ENCODE measurements at regions not wholly inside any gene's neighbourhood (a gene's known extent, or its start where the extent isn't known, plus 50 kb on each side); places are given as distances from the start of the nearest gene placed in this dataset.

- no peak for DNase-seq (ENCODE audit: low read depth)
- no peak for TF ChIP-seq CTCF (conservative IDR thresholded peaks at IDR 0.05; ENCODE audit: control insufficient read depth, insufficient read depth, low read depth, low read length)
- no peak overlapping the region for H3K4me3 ChIP-seq (ENCODE audit: control insufficient read depth, low read depth, low read length)
These were observed 242.4 kb upstream of the GOLIM4 start for GRCh38 chr3:168338161-168338560.

GRCh38 chr3:168336276-168336675, 240.6 kb upstream of the GOLIM4 start:
- no peak for DNase-seq (ENCODE audit: low read depth)

DNA sequence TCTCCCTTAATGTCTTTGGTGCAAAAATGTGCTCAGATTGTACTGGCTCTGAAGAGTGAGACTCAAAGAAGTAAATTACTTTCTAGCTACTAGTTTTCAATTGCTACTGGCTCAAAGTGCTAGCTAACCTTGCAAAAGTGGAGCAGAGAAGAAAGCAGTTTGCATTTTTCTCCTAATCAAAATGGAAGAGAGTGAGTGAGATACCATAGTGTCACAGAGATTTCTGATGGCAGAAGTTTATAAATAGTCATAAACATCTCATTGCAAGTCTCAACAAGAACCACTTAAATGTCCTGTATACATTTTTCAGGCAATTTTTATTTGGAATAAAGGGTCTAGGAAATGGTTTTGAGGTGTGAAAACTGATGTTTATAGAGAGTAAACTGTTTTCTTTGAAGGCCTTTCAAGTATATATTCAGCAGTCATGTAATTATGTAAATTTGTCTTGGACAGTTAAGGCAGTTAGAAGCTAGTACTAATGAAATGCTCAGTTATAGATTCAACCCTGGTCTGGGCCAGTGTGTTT, 237.7 kb upstream of the GOLIM4 start:
- no peak for DNase-seq (ENCODE audit: low read depth)
- no peak overlapping the region for H3K4me3 ChIP-seq (ENCODE audit: control insufficient read depth, low read depth, low read length)
- no peak for TF ChIP-seq CTCF (conservative IDR thresholded peaks at IDR 0.05; ENCODE audit: control insufficient read depth, insufficient read depth, low read depth, low read length)

More at GRCh38 chr3:168336276-168336675, 240.6 kb upstream of the GOLIM4 start:
- TF ChIP-seq CTCF (conservative IDR thresholded peaks at IDR 0.05; ENCODE audit: control insufficient read depth, insufficient read depth, low read depth, low read length) = no peak
- no peak overlapping the region for H3K4me3 ChIP-seq (ENCODE audit: control insufficient read depth, low read depth, low read length)

GRCh38 chr3:168331756-168332155, 236.0 kb upstream of the GOLIM4 start:
- TF ChIP-seq CTCF (conservative IDR thresholded peaks at IDR 0.05; ENCODE audit: control insufficient read depth, insufficient read depth, low read depth, low read length) = no peak
- DNase-seq (ENCODE audit: low read depth) = no peak
- H3K4me3 ChIP-seq (ENCODE audit: control insufficient read depth, low read depth, low read length) = no peak overlapping the region

GRCh38 chr3:168330983-168331382, 235.3 kb upstream of the GOLIM4 start:
- no peak overlapping the region for H3K4me3 ChIP-seq (ENCODE audit: control insufficient read depth, low read depth, low read length)
- no peak for DNase-seq (ENCODE audit: low read depth)
- TF ChIP-seq CTCF (conservative IDR thresholded peaks at IDR 0.05; ENCODE audit: control insufficient read depth, insufficient read depth, low read depth, low read length) = no peak

- no peak for TF ChIP-seq CTCF (conservative IDR thresholded peaks at IDR 0.05; ENCODE audit: control insufficient read depth, insufficient read depth, low read depth, low read length)
- no peak for DNase-seq (ENCODE audit: low read depth)
- no peak overlapping the region for H3K4me3 ChIP-seq (ENCODE audit: control insufficient read depth, low read depth, low read length)
These were observed 232.1 kb upstream of the GOLIM4 start for GRCh38 chr3:168327856-168328255.

DNA sequence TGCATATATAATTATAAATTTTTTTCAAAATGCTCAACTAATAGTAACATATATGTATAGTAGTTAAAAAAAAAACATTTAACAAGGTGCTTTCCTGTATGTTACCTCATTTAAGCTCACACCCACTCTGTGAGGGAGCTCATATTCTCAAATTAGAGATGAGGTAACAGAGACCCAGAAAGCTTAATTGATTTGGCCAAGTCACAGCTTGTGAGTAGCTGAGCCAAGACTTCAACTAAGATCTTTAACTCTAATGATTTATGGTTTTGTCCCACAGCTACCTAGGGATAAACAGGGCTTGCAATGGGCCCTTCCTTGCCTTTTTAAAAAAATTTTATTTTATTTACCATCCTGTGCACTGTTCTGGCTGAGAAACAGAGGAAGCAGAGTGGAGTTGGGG, 230.0 kb upstream of the GOLIM4 start:
- DNase-seq (ENCODE audit: low read depth) = no peak
- H3K4me3 ChIP-seq (ENCODE audit: control insufficient read depth, low read depth, low read length) = no peak overlapping the region
- no peak for TF ChIP-seq CTCF (conservative IDR thresholded peaks at IDR 0.05; ENCODE audit: control insufficient read depth, insufficient read depth, low read depth, low read length)

All from fibroblast of mammary gland (primary cell).